CD4-positive, alpha-beta T cell treated with Interleukin-15 for 1 hour (primary cell): ENCODE measurements at regions not wholly inside any gene's neighbourhood (a gene's known extent, or its start where the extent isn't known, plus 50 kb on each side); places are given as distances from the start of the nearest gene placed in this dataset.
"Not testable (repeated sequence)": the region's sequence is repeated elsewhere in the genome, so short reads cannot be mapped to it uniquely, and the experiment has no call there.

ENCODE experiments used
- DNase-seq: peaks from one replicate; pipeline ENCODE4 v3.0.0-alpha.2; 2020

- no peak for DNase-seq
These were observed 315.6 kb downstream of the SLITRK5 start for GRCh38 chr13:87986639-87987250.

- DNase-seq, result no peak
These were observed 326.9 kb downstream of the SLITRK5 start for GRCh38 chr13:87998081-87998480.

- DNase-seq, result no peak
These were observed 328.1 kb downstream of the SLITRK5 start for GRCh38 chr13:87999240-87999700.

- no peak for DNase-seq
These were observed 328.6 kb downstream of the SLITRK5 start for GRCh38 chr13:87999788-88000187.

GRCh38 chr13:88000239-88000638 is 329.1 kb downstream of the SLITRK5 start:
- DNase-seq, result no peak

GRCh38 chr13:88000787-88001186 is 329.6 kb downstream of the SLITRK5 start:
- no peak for DNase-seq

GRCh38 chr13:88005188-88005587 is 334.0 kb downstream of the SLITRK5 start:
- no peak for DNase-seq

- DNase-seq, result no peak
These were observed 343.4 kb downstream of the SLITRK5 start for GRCh38 chr13:88014527-88014926.

GRCh38 chr13:88022431-88023208 is 351.4 kb downstream of the SLITRK5 start:
- DNase-seq, result no peak

- DNase-seq, result no peak
These were observed 355.1 kb downstream of the SLITRK5 start for GRCh38 chr13:88026241-88026640.

GRCh38 chr13:88031980-88032559 is 360.9 kb downstream of the SLITRK5 start:
- DNase-seq, result no peak

GRCh38 chr13:88036205-88036604 is 365.0 kb downstream of the SLITRK5 start:
- not testable (repeated sequence) for DNase-seq

GRCh38 chr13:88042489-88042888 is 371.3 kb downstream of the SLITRK5 start:
- no peak for DNase-seq

- no peak for DNase-seq
These were observed 380.7 kb downstream of the SLITRK5 start for GRCh38 chr13:88051746-88052482.

- no peak for DNase-seq
These were observed 392.6 kb downstream of the SLITRK5 start for GRCh38 chr13:88063741-88064140.

- DNase-seq, result no peak
These were observed 395.7 kb downstream of the SLITRK5 start for GRCh38 chr13:88066847-88067246.

GRCh38 chr13:88068316-88068715 is 397.1 kb downstream of the SLITRK5 start:
- DNase-seq, result no peak

GRCh38 chr13:88068975-88069374 is 397.8 kb downstream of the SLITRK5 start:
- no peak for DNase-seq

GRCh38 chr13:88071371-88071770 is 400.2 kb downstream of the SLITRK5 start:
- DNase-seq, result no peak

GRCh38 chr13:88074794-88075510 is 403.8 kb downstream of the SLITRK5 start:
- DNase-seq, result no peak

- no peak for DNase-seq
These were observed 413.9 kb downstream of the SLITRK5 start for GRCh38 chr13:88085036-88085435.

GRCh38 chr13:88086577-88086976 is 415.4 kb downstream of the SLITRK5 start:
- DNase-seq, result no peak

GRCh38 chr13:88097541-88097940 is 426.4 kb downstream of the SLITRK5 start:
- DNase-seq, result no peak
